ENCODE measurements at regions not wholly inside any gene's neighbourhood (a gene's known extent, or its start where the extent isn't known, plus 50 kb on each side); places are given as distances from the start of the nearest gene placed in this dataset.

DNA sequence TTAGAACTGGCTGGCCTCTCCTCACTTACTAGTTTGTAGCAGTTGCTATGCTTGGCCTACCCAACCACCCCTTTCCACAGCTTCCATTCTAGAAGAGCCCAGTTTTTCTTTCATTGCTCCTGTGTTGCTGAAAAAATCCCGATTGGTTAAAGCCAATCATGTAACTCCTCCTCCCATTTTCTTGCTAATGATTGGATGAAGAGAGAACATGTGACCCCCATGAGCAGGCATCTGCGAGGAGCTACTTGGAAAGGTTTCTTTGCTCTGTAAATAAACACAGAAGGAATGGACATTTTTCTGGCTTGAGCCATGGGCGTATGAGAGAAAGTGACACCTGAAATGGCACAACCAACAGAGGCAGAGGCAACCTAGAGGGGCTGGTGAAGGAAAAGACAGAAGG lies 773.8 kb upstream of the TBX3 start:
- no peak overlapping the region for H3K27ac ChIP-seq
- TF ChIP-seq, protein P1, sequence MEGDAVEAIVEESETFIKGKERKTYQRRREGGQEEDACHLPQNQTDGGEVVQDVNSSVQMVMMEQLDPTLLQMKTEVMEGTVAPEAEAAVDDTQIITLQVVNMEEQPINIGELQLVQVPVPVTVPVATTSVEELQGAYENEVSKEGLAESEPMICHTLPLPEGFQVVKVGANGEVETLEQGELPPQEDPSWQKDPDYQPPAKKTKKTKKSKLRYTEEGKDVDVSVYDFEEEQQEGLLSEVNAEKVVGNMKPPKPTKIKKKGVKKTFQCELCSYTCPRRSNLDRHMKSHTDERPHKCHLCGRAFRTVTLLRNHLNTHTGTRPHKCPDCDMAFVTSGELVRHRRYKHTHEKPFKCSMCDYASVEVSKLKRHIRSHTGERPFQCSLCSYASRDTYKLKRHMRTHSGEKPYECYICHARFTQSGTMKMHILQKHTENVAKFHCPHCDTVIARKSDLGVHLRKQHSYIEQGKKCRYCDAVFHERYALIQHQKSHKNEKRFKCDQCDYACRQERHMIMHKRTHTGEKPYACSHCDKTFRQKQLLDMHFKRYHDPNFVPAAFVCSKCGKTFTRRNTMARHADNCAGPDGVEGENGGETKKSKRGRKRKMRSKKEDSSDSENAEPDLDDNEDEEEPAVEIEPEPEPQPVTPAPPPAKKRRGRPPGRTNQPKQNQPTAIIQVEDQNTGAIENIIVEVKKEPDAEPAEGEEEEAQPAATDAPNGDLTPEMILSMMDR (IDR thresholded peaks at IDR 0.05), result no peak
- no peak for DNase-seq (ENCODE audit: low spot score)
- H3K4me3 ChIP-seq, result no peak overlapping the region

DNA sequence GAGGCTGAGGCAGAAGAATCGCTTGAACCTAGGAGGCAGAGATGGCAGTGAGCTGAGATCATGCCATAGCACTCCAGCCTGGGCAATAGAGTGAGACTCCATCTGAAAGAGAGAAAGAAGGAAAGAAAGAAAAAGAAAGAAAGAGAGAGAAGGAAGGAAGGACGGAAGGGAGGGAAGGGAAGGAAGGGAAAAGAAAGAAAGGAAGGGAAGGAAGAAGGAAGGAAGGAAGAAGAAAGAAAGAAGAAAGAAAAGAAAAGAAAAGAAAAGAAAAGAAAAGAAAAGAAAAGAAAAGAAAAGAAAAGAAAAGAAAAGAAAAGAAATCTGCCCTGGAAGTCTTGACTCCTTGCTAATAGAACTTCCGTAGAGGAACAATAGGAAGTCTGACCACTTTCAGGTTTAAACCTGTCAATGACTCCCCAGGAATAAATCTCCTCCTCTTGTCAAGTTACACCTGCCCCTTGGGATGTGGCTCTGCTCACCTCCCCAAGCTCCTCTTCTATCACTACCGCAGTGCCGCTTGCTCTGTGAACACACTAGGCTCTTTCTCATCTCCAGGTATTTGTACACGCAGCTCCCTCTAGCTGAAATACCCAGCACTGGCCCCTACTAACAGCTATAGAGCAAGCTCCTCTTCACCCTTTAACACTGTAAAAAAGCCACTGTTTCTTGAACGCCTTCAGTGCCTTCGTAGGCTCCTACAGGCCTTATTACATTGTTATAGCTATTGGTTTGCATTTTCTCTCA lies 773.1 kb upstream of the TBX3 start:
- TF ChIP-seq, protein P1 (IDR thresholded peaks at IDR 0.05), result no peak
- H3K27ac ChIP-seq, result no peak overlapping the region
- DNase-seq (ENCODE audit: low spot score), result no peak
- no peak overlapping the region for H3K4me3 ChIP-seq

- Histone ChIP-seq H3K27ac (no peak overlapping the region), H3K4me3 (no peak overlapping the region)
- DNase-seq (ENCODE audit: low spot score), result no peak
- TF ChIP-seq, protein P1 (IDR thresholded peaks at IDR 0.05), result no peak
These were observed 771.3 kb upstream of the TBX3 start for GRCh38 chr12:115455268-115455681.

DNA sequence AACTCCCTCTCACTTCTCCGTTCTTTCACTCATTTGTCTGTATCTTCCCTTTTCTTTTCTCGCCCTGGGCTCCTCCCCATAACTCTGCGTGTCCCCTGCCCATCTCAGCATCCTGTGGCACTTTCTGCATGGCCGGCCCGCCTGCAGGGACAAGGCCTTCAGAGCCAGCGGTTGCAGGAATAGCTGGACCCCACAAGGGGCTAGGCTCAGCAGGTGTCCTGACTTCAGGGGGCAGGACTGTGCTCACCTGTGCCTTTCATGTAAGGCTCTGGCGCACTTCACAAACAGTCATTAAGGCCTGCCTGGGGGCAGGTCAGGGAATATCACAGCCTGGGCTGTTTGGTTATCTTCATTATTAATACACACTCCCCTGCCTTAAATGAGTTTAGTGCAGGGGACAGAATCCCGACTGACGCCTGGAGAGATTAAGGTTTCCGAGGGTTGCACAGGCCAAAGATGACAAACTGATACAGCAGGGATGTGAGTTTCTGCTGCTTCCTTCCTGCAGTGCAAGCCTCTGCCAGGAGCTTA lies 768.8 kb upstream of the TBX3 start:
- TF ChIP-seq, protein P1 (IDR thresholded peaks at IDR 0.05), result no peak
- Histone ChIP-seq H3K27ac (no peak overlapping the region), H3K4me3 (no peak overlapping the region)
- no peak for DNase-seq (ENCODE audit: low spot score)

- peak overlapping the region; percentile 67 for H3K4me3 ChIP-seq
- no peak overlapping the region for H3K27ac ChIP-seq
- no peak for DNase-seq (ENCODE audit: low spot score)
- TF ChIP-seq, protein P1 (IDR thresholded peaks at IDR 0.05), result no peak
These were observed 768.1 kb upstream of the TBX3 start for GRCh38 chr12:115451780-115452736.

GRCh38 chr12:115451151-115451779 lies 767.3 kb upstream of the TBX3 start:
- Histone ChIP-seq H3K27ac (no peak overlapping the region), H3K4me3 (peak overlapping the region; percentile 67)
- TF ChIP-seq, protein P1 (IDR thresholded peaks at IDR 0.05), result no peak
- DNase-seq (ENCODE audit: low spot score), result no peak

All from coronary artery (tissue), 2 donors.